SK-N-SH (cell line): ENCODE measurements at regions not wholly inside any gene's neighbourhood (a gene's known extent, or its start where the extent isn't known, plus 50 kb on each side); places are given as distances from the start of the nearest gene placed in this dataset.

Experiments used
- CTCF ChIA-PET: fragments of 300-600, 350-600 bp; formaldehyde crosslinking; extraction: SDS; loops from one replicate; lab custom pipeline; 2021; lab: Yijun Ruan, JAX
- POLR2A ChIA-PET: fragments of 350-600 bp; sonication (Branson Sonifier 250); formaldehyde crosslinking; extraction: SDS; loops from one replicate; lab custom pipeline; 2020; ENCODE audit warnings: antibody characterized with exemption, inconsistent platforms; lab: Yijun Ruan, JAX
- DNase-seq: peaks from one replicate; pipeline ENCODE4 v3.0.0; 2012
- H2AFZ ChIP-seq: fragments of 200-600 bp; sonication (generic); 2 replicates; pipeline ENCODE4 v1.8.1; 2016; ENCODE audit warnings: antibody characterized with exemption, mild to moderate bottlenecking, low read depth
- H3F3A ChIP-seq: fragments of 200-600 bp; sonication (generic); replicated peaks from 2 replicates; pipeline ENCODE3; 2016; ENCODE audit warnings: antibody characterized with exemption, mild to moderate bottlenecking; ENCODE audit not compliant: insufficient read depth
- H3K27ac ChIP-seq, 2 experiments: fragments of 200-500 bp in 1 of 2; fragments of 200-600 bp in 1 of 2; sonication (Bioruptor generic) in 1 of 2; sonication (generic), shearing (Covaris generic) in 1 of 2; 2 replicates each; pipeline versions ENCODE4 v1.5.1 to v1.6.1; 2014 to 2016; ENCODE audit warnings: low read depth in 2 of 2, inconsistent platforms in 1 of 2, low read length in 1 of 2, mild to moderate bottlenecking in 1 of 2, mixed read lengths in 1 of 2
- H3K27me3 ChIP-seq: fragments of 200-600 bp; sonication (generic), shearing (Covaris generic); 2 replicates; pipeline ENCODE4 v1.6.1; 2016; ENCODE audit warnings: mixed run types; ENCODE audit not compliant: insufficient read depth
- H3K36me3 ChIP-seq, 2 experiments: fragments of 200-500 bp in 1 of 2; fragments of 200-600 bp in 1 of 2; sonication (Bioruptor generic) in 1 of 2; sonication (generic) in 1 of 2; replicated peaks in 1 of 2; 2 replicates each; pipeline versions ENCODE3 to v1.5.1; 2014 to 2016; ENCODE audit warnings: low read length in 1 of 2, mild to moderate bottlenecking in 1 of 2; ENCODE audit not compliant: insufficient read depth in 2 of 2, control insufficient read depth in 1 of 2
- H3K4me1 ChIP-seq, 2 experiments: fragments of 200-500 bp in 1 of 2; fragments of 200-600 bp in 1 of 2; sonication (Bioruptor generic) in 1 of 2; sonication (generic), shearing (Covaris generic) in 1 of 2; 2 replicates each; pipeline versions ENCODE4 v1.5.1 to v1.6.1; 2014 to 2016; ENCODE audit warnings: low read depth in 1 of 2, low read length in 1 of 2, mixed run types in 1 of 2; ENCODE audit not compliant: insufficient read depth in 2 of 2, control insufficient read depth in 1 of 2
- H3K4me2 ChIP-seq: fragments of 200-600 bp; sonication (generic), shearing (Covaris generic); 2 replicates; pipeline ENCODE4 v1.6.1; 2017; ENCODE audit warnings: mixed run types
- H3K4me3 ChIP-seq, 2 experiments: fragments of 200-500 bp in 1 of 2; fragments of 200-600 bp in 1 of 2; sonication (Bioruptor generic) in 1 of 2; sonication (generic), shearing (Covaris generic) in 1 of 2; 2 replicates each; pipeline versions ENCODE4 v1.5.1 to v1.8.1; 2014 to 2016; ENCODE audit warnings: low read depth in 2 of 2, inconsistent platforms in 1 of 2, low read length in 1 of 2, mild to moderate bottlenecking in 1 of 2, mixed read lengths in 1 of 2, moderate library complexity in 1 of 2
- H3K79me2 ChIP-seq: fragments of 200-600 bp; sonication (generic); 2 replicates; pipeline ENCODE4 v1.8.1; 2017; ENCODE audit warnings: mild to moderate bottlenecking; ENCODE audit not compliant: insufficient read depth
- H3K9ac ChIP-seq: fragments of 200-600 bp; sonication (generic); 2 replicates; pipeline ENCODE4 v1.6.1; 2017; ENCODE audit warnings: mixed run types
- H3K9me2 ChIP-seq: fragments of 200-600 bp; sonication (generic); 2 replicates; pipeline ENCODE4 v1.6.1; 2017; ENCODE audit warnings: mixed run types
- H3K9me3 ChIP-seq: fragments of 200-600 bp; sonication (generic); 2 replicates; pipeline ENCODE4 v1.6.1; 2017; ENCODE audit warnings: mixed run types, mild to moderate bottlenecking, moderate library complexity
- H4K20me1 ChIP-seq: fragments of 200-600 bp; sonication (generic); 2 replicates; pipeline ENCODE4 v1.6.1; 2017; ENCODE audit warnings: mild to moderate bottlenecking, mixed run types; ENCODE audit not compliant: insufficient read depth
- CHD2 ChIP-seq: fragments of 150-350 bp; IDR thresholded peaks from 2 replicates; pipeline ENCODE4 v1.6.1; 2018; ENCODE audit warnings: low read length; ENCODE audit not compliant: partially characterized antibody
- EZH2phosphoT487 ChIP-seq: fragments of 200-600 bp; sonication (generic); IDR thresholded peaks from 2 replicates; pipeline ENCODE4 v1.6.1; 2017; ENCODE audit warnings: low read depth, mixed run types, mild to moderate bottlenecking, antibody characterized with exemption, moderate library complexity, borderline replicate concordance
- FOSL2 ChIP-seq: IDR thresholded peaks from 2 replicates; pipeline ENCODE4 v1.4.0; 2012; ENCODE audit warnings: low read depth, mild to moderate bottlenecking, moderate library complexity, borderline replicate concordance
- FOXJ3 ChIP-seq: sonication (generic); formaldehyde crosslinking; IDR thresholded peaks from 2 replicates; pipeline ENCODE4 v1.5.1; 2020; ENCODE audit warnings: mild to moderate bottlenecking, missing genetic modification reagents
- JUND ChIP-seq: IDR thresholded peaks from 2 replicates; pipeline ENCODE4 v1.4.0; 2012
- MXI1 ChIP-seq: IDR thresholded peaks from 2 replicates; pipeline ENCODE4 v1.6.1; 2012; ENCODE audit warnings: mild to moderate bottlenecking, low read depth, low read length, improper control_type of control experiment
- NFIC ChIP-seq: IDR thresholded peaks from 2 replicates; pipeline ENCODE4 v1.4.0; 2012; ENCODE audit warnings: borderline replicate concordance
- PBX3 ChIP-seq: IDR thresholded peaks from 2 replicates; pipeline ENCODE4; 2012
- POLR2AphosphoS5 ChIP-seq: IDR thresholded peaks from 2 replicates; pipeline ENCODE4 v1.6.1; 2012; ENCODE audit warnings: low read depth, low read length
- RFX5 ChIP-seq: IDR thresholded peaks from 2 replicates; pipeline ENCODE4 v1.6.1; 2012; ENCODE audit warnings: mild to moderate bottlenecking, improper control_type of control experiment, low read length
- USF2 ChIP-seq: fragments of 150-350 bp; IDR thresholded peaks from 2 replicates; pipeline ENCODE4 v1.6.1; 2017; ENCODE audit warnings: antibody characterized with exemption, low read length, low read depth, borderline replicate concordance
- YY1 ChIP-seq: IDR thresholded peaks from 2 replicates; pipeline ENCODE4 v1.4.0; 2012; ENCODE audit warnings: low read depth, mild to moderate bottlenecking
- WGBS: methylation state at CpG from one replicate; pipeline ENCODE4 v1.1.6; 2017; ENCODE audit warnings: low lambda C conversion rate; 5-methylcytosine and 5-hydroxymethylcytosine counted together
- TF ChIP-seq, protein P1 (sequence below): IDR thresholded peaks from 2 replicates; pipeline ENCODE4 v1.4.0; 2012; ENCODE audit warnings: low read depth, borderline replicate concordance
- TF ChIP-seq, protein P2 (sequence below): IDR thresholded peaks from 2 replicates; pipeline ENCODE4 v1.6.1; 2012; ENCODE audit warnings: mild to moderate bottlenecking, low read depth, low read length, moderate library complexity

- Histone ChIP-seq H3K9me3 (no peaks in the 10 kb centered on the region), H4K20me1 (no peaks in the 10 kb centered on the region), H3K36me3 (no peaks in the 10 kb centered on the region), H3K79me2 (no peaks in the 10 kb centered on the region), H3F3A (peaks cover 3% of the 10 kb centered on the region), H3K27ac (no peak overlapping the region), H3K9me2 (no peaks in the 10 kb centered on the region), H3K4me3 (no peak overlapping the region), H3K9ac (no peak overlapping the region), H2AFZ (no peak overlapping the region), H3K4me2 (no peak overlapping the region), H3K27me3 (no peaks in the 10 kb centered on the region), H3K4me1 (no peaks in the 10 kb centered on the region; a peak in 1 of 4 replicates)
- 75% methylated on average over 7 of the region's 17 CpGs for WGBS
- no peak for DNase-seq
- POLR2A ChIA-PET = no interaction called here
- TF ChIP-seq USF2 = no peak
- no peak for TF ChIP-seq CHD2
- no peak for TF ChIP-seq PBX3
- no peak for TF ChIP-seq MXI1
- TF ChIP-seq NFIC = no peak
- no peak for TF ChIP-seq YY1
- TF ChIP-seq, protein P1, sequence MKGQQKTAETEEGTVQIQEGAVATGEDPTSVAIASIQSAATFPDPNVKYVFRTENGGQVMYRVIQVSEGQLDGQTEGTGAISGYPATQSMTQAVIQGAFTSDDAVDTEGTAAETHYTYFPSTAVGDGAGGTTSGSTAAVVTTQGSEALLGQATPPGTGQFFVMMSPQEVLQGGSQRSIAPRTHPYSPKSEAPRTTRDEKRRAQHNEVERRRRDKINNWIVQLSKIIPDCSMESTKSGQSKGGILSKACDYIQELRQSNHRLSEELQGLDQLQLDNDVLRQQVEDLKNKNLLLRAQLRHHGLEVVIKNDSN = no peak
- no peak for TF ChIP-seq EZH2phosphoT487
- TF ChIP-seq, protein P2, sequence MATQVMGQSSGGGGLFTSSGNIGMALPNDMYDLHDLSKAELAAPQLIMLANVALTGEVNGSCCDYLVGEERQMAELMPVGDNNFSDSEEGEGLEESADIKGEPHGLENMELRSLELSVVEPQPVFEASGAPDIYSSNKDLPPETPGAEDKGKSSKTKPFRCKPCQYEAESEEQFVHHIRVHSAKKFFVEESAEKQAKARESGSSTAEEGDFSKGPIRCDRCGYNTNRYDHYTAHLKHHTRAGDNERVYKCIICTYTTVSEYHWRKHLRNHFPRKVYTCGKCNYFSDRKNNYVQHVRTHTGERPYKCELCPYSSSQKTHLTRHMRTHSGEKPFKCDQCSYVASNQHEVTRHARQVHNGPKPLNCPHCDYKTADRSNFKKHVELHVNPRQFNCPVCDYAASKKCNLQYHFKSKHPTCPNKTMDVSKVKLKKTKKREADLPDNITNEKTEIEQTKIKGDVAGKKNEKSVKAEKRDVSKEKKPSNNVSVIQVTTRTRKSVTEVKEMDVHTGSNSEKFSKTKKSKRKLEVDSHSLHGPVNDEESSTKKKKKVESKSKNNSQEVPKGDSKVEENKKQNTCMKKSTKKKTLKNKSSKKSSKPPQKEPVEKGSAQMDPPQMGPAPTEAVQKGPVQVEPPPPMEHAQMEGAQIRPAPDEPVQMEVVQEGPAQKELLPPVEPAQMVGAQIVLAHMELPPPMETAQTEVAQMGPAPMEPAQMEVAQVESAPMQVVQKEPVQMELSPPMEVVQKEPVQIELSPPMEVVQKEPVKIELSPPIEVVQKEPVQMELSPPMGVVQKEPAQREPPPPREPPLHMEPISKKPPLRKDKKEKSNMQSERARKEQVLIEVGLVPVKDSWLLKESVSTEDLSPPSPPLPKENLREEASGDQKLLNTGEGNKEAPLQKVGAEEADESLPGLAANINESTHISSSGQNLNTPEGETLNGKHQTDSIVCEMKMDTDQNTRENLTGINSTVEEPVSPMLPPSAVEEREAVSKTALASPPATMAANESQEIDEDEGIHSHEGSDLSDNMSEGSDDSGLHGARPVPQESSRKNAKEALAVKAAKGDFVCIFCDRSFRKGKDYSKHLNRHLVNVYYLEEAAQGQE = no peak
- TF ChIP-seq FOXJ3 = no peak
- no peak for TF ChIP-seq JUND
- no peak for TF ChIP-seq RFX5
- no peak for TF ChIP-seq FOSL2
- no peak for TF ChIP-seq POLR2AphosphoS5
- CTCF ChIA-PET = no interaction called here
Measured at GRCh38 chr20:50246367-50247195, 56.0 kb downstream of the CEBPB start.
